ENCODE measurements at regions not wholly inside any gene's neighbourhood (a gene's known extent, or its start where the extent isn't known, plus 50 kb on each side); places are given as distances from the start of the nearest gene placed in this dataset.
A peak's percentile ranks its signal among the peaks of the same experiment; 100 is the strongest.

GRCh38 chr6:94636780-94637385 is 940.5 kb upstream of the MANEA start:
- FAIRE-seq, result peak; percentile 30
- H2AFZ ChIP-seq (ENCODE audit: low read length), result no peak overlapping the region
- H3K27ac ChIP-seq (ENCODE audit: extremely low read length, insufficient read depth, low read length), result no peak overlapping the region
- H3K4me3 ChIP-seq (replicated peaks in 1 of 3; ENCODE audit: insufficient read depth in 1 of 3, low read depth in 2 of 3, low read length in 3 of 3), result no peak overlapping the region
- H3K4me2 ChIP-seq (ENCODE audit: low read depth, low read length), result no peak overlapping the region
- no peaks in the 10 kb centered on the region for H4K20me1 ChIP-seq (ENCODE audit: insufficient read depth, low read length)
- ChIA-PET POLR2A (no interaction called here), CTCF (ENCODE audit: low intra/inter-chr PET ratio, low total read pairs) (interaction anchor here (1.6 kb wide), 1 partner anchor 455 kb away, joined by 13 read pairs; no protein-coding TSS in a partner anchor)
- no peak overlapping the region for H3K9ac ChIP-seq (ENCODE audit: insufficient read depth, low read depth, low read length)
- no peaks in the 10 kb centered on the region for H3K27me3 ChIP-seq (ENCODE audit: control insufficient read depth in 1 of 2, insufficient read depth in 2 of 2, low read length in 2 of 2)
- peak; percentile 32 for DNase-seq (ENCODE audit: low spot score)
- peak; percentile 60 for TF ChIP-seq CTCF (CRISPR knock-in tag; IDR thresholded peaks at IDR 0.05)
- no peak for TF ChIP-seq ELF4 (CRISPR knock-in tag; IDR thresholded peaks at IDR 0.05; ENCODE audit: borderline replicate concordance)
- TF ChIP-seq STAG1 (CRISPR knock-in tag; IDR thresholded peaks at IDR 0.05), result peak; percentile 75
- TF ChIP-seq SMC3 (IDR thresholded peaks at IDR 0.05; ENCODE audit: low read length), result peak; percentile 19; the same call in 1 of the 2 replicates
- H3K36me3 ChIP-seq (replicated peaks in 1 of 2; ENCODE audit: control insufficient read depth in 1 of 2, insufficient read depth in 2 of 2, low read length in 2 of 2), result no peaks in the 10 kb centered on the region
- 1% methylated on average over 4 of the region's 4 CpGs for WGBS (ENCODE audit: low lambda C conversion rate)
- ATAC-seq, result peak; percentile 88
- intact Hi-C loops (cut with micrococcal nuclease; ENCODE audit: unreplicated experiment), result loop anchor here (1.0 kb wide), 1 partner anchor 454 kb away; no protein-coding TSS in a partner anchor
- no peaks in the 10 kb centered on the region for H3K4me1 ChIP-seq (ENCODE audit: insufficient read depth, low read length)
- in situ Hi-C loops (cut with HindIII; ENCODE audit: extremely low pct_ligation_motif_present, low pct_unique_long_range_greater_than_20kb), result no loop called here
- H3K79me2 ChIP-seq (ENCODE audit: insufficient read depth, low read length), result no peaks in the 10 kb centered on the region
- BruUV-seq (replicated peaks), result no TSS peak
- no peaks in the 10 kb centered on the region for H3K9me3 ChIP-seq (ENCODE audit: low read length)

GRCh38 chr6:94623586-94623985 is 953.7 kb upstream of the MANEA start:
- CTCF ChIA-PET (ENCODE audit: low intra/inter-chr PET ratio, low total read pairs), result no interaction called here
- BruUV-seq (replicated peaks), result no TSS peak
- no peak for ATAC-seq

More at GRCh38 chr6:94623586-94623985, 953.7 kb upstream of the MANEA start:
- Histone ChIP-seq H3K27me3 (ENCODE audit: control insufficient read depth in 1 of 2, insufficient read depth in 2 of 2, low read length in 2 of 2) (no peaks in the 10 kb centered on the region), H3K9ac (ENCODE audit: insufficient read depth, low read depth, low read length) (no peak overlapping the region), H3K4me1 (ENCODE audit: insufficient read depth, low read length) (no peaks in the 10 kb centered on the region), H3K4me3 (replicated peaks in 1 of 3; ENCODE audit: insufficient read depth in 1 of 3, low read depth in 2 of 3, low read length in 3 of 3) (no peak overlapping the region), H3K36me3 (replicated peaks in 1 of 2; ENCODE audit: control insufficient read depth in 1 of 2, insufficient read depth in 2 of 2, low read length in 2 of 2) (no peaks in the 10 kb centered on the region), H3K9me3 (ENCODE audit: low read length) (no peaks in the 10 kb centered on the region), H2AFZ (ENCODE audit: low read length) (no peak overlapping the region), H3K27ac (ENCODE audit: extremely low read length, insufficient read depth, low read length) (no peak overlapping the region), H3K79me2 (ENCODE audit: insufficient read depth, low read length) (no peaks in the 10 kb centered on the region), H4K20me1 (ENCODE audit: insufficient read depth, low read length) (no peaks in the 10 kb centered on the region), H3K4me2 (ENCODE audit: low read depth, low read length) (no peak overlapping the region)
- TF ChIP-seq TEAD3 (CRISPR knock-in tag; optimal IDR thresholded peaks at IDR 0.05; ENCODE audit: borderline replicate concordance) (no peak), TFAP4 (IDR thresholded peaks at IDR 0.05; ENCODE audit: borderline replicate concordance, low read depth) (no peak), ZNF260 (CRISPR knock-in tag; IDR thresholded peaks at IDR 0.05; ENCODE audit: borderline replicate concordance, low read depth) (no peak)
- in situ Hi-C loops (cut with HindIII; ENCODE audit: extremely low pct_ligation_motif_present, low pct_unique_long_range_greater_than_20kb) (no loop called here), intact Hi-C loops (cut with micrococcal nuclease; ENCODE audit: unreplicated experiment) (no loop called here)
- FAIRE-seq (no peak), DNase-seq (ENCODE audit: low spot score) (no peak)
- POLR2A ChIA-PET, result no interaction called here

Data from HepG2 (cell line).